ENCODE measurements at regions not wholly inside any gene's neighbourhood (a gene's known extent, or its start where the extent isn't known, plus 50 kb on each side); places are given as distances from the start of the nearest gene placed in this dataset.

GRCh38 chr10:36475746-36476145 is 649.7 kb upstream of the ANKRD30A start:
- no peak overlapping the region for H3K27ac ChIP-seq (ENCODE audit: insufficient read depth, low read length)
- no peak overlapping the region for H2AK5ac ChIP-seq (ENCODE audit: low read depth, low read length)
- no peak overlapping the region for H2BK120ac ChIP-seq (ENCODE audit: low read depth, low read length)
- H3K9ac ChIP-seq (ENCODE audit: low read depth, low read length), result no peak overlapping the region
- no peak overlapping the region for H3K4me2 ChIP-seq (ENCODE audit: low read depth, low read length)
- H3K36me3 ChIP-seq (ENCODE audit: control insufficient read depth, insufficient read depth, low read length), result no peaks in the 10 kb centered on the region
- BruUV-seq (replicated peaks), result no TSS peak
- H3K9me3 ChIP-seq (ENCODE audit: control insufficient read depth, insufficient read depth, low read length), result no peaks in the 10 kb centered on the region
- H3K9me1 ChIP-seq (ENCODE audit: insufficient read depth, low read length), result no peaks in the 10 kb centered on the region; the same call in 1 of the 2 replicates
- H3K23ac ChIP-seq (ENCODE audit: low read depth, low read length), result no peak overlapping the region
- H4K5ac ChIP-seq (ENCODE audit: low read depth, low read length), result no peak overlapping the region
- H2AK9ac ChIP-seq (replicated peaks; ENCODE audit: low read depth, low read length, poor library complexity), result no peak overlapping the region
- ChIA-PET POLR2A (ENCODE audit: unreplicated experiment) (no interaction called here), CTCF (no interaction called here)
- H4K91ac ChIP-seq (ENCODE audit: insufficient read depth, low read depth, low read length), result no peak overlapping the region
- H4K8ac ChIP-seq (ENCODE audit: low read depth in 2 of 2, low read length in 2 of 2), result no peak overlapping the region
- H3K27me3 ChIP-seq (ENCODE audit: control insufficient read depth, insufficient read depth, low read length), result no peaks in the 10 kb centered on the region
- intact Hi-C loops (cut with micrococcal nuclease) (no loop called here), dilution Hi-C loops (cut with HindIII; ENCODE audit: low sequenced_read_pairs, unreplicated experiment) (no loop called here), in situ Hi-C loops (cut with MboI; ENCODE audit: low sequenced_read_pairs) (no loop called here)
- no peak overlapping the region for H3K18ac ChIP-seq (ENCODE audit: low read depth, low read length)
- no peak overlapping the region for H2AFZ ChIP-seq (replicated peaks; ENCODE audit: low read length, poor library complexity)
- peak; percentile 44 for DNase-seq
- no peaks in the 10 kb centered on the region for H3K79me1 ChIP-seq (ENCODE audit: low read depth in 1 of 2, low read length in 2 of 2)
- H2BK20ac ChIP-seq (ENCODE audit: low read depth, low read length), result no peak overlapping the region
- H3K4ac ChIP-seq (ENCODE audit: low read depth, low read length), result no peak overlapping the region
- no peak overlapping the region for H3K14ac ChIP-seq (replicated peaks; ENCODE audit: low read depth, low read length)
- H2BK5ac ChIP-seq (ENCODE audit: low read depth, low read length, poor library complexity, severe bottlenecking), result no peak overlapping the region
- no peak for TF ChIP-seq BHLHE40 (IDR thresholded peaks at IDR 0.05; ENCODE audit: low read depth, low read length)
- TF ChIP-seq, protein P1, sequence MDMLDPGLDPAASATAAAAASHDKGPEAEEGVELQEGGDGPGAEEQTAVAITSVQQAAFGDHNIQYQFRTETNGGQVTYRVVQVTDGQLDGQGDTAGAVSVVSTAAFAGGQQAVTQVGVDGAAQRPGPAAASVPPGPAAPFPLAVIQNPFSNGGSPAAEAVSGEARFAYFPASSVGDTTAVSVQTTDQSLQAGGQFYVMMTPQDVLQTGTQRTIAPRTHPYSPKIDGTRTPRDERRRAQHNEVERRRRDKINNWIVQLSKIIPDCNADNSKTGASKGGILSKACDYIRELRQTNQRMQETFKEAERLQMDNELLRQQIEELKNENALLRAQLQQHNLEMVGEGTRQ (IDR thresholded peaks at IDR 0.05; ENCODE audit: low read depth, low read length), result no peak
- no peak for TF ChIP-seq MAZ (IDR thresholded peaks at IDR 0.05; ENCODE audit: borderline replicate concordance, low read depth, low read length)
- TF ChIP-seq ELK1 (IDR thresholded peaks at IDR 0.05; ENCODE audit: borderline replicate concordance, low read depth, low read length), result no peak
- no peak for TF ChIP-seq CHD1 (IDR thresholded peaks at IDR 0.05; ENCODE audit: low read depth, low read length)
- TF ChIP-seq NFE2L2 (IDR thresholded peaks at IDR 0.05; ENCODE audit: low read depth, low read length), result no peak
- TF ChIP-seq POLR2A (IDR thresholded peaks at IDR 0.05; ENCODE audit: low read depth, low read length), result no peak
- no peak for TF ChIP-seq FOS (IDR thresholded peaks at IDR 0.05; ENCODE audit: low read depth, low read length)
- no peak for TF ChIP-seq CTCF (conservative IDR thresholded peaks at IDR 0.05; ENCODE audit: low read depth, low read length)
- TF ChIP-seq MXI1 (IDR thresholded peaks at IDR 0.05; ENCODE audit: borderline replicate concordance, low read depth, low read length), result no peak
- TF ChIP-seq RAD21 (IDR thresholded peaks at IDR 0.05; ENCODE audit: low read length), result no peak
- no peak for TF ChIP-seq RFX5 (IDR thresholded peaks at IDR 0.05; ENCODE audit: low read depth, low read length)
- TF ChIP-seq MAFK (IDR thresholded peaks at IDR 0.05; ENCODE audit: low read depth, low read length), result no peak
- TF ChIP-seq RCOR1 (IDR thresholded peaks at IDR 0.05; ENCODE audit: insufficient replicate concordance, low read length), result no peak
- no peak for TF ChIP-seq CEBPB (IDR thresholded peaks at IDR 0.05; ENCODE audit: low read depth, low read length)
- TF ChIP-seq SMC3 (IDR thresholded peaks at IDR 0.05; ENCODE audit: low read depth, low read length), result no peak
- no peak for ATAC-seq (ENCODE audit: low read depth)
- no CpG with 5 or more reads among the region's 1 CpG for WGBS, 2 experiments (ENCODE audit: extremely low coverage in 2 of 2, insufficient read length in 1 of 2)
- H3K4me3 ChIP-seq (ENCODE audit: insufficient read depth, low read depth, low read length), result no peak overlapping the region
- H3K56ac ChIP-seq (ENCODE audit: extremely low read depth, insufficient read depth, low read length), result no peak overlapping the region
- H2BK15ac ChIP-seq (ENCODE audit: low read depth, low read length), result no peak overlapping the region
- H4K20me1 ChIP-seq (ENCODE audit: insufficient read depth, low read length), result no peaks in the 10 kb centered on the region
- H3K4me1 ChIP-seq (ENCODE audit: control insufficient read depth, insufficient read depth, low read length), result no peaks in the 10 kb centered on the region

Data from IMR-90 (cell line).